ENCODE measurements at regions not wholly inside any gene's neighbourhood (a gene's known extent, or its start where the extent isn't known, plus 50 kb on each side); places are given as distances from the start of the nearest gene placed in this dataset.

DNA sequence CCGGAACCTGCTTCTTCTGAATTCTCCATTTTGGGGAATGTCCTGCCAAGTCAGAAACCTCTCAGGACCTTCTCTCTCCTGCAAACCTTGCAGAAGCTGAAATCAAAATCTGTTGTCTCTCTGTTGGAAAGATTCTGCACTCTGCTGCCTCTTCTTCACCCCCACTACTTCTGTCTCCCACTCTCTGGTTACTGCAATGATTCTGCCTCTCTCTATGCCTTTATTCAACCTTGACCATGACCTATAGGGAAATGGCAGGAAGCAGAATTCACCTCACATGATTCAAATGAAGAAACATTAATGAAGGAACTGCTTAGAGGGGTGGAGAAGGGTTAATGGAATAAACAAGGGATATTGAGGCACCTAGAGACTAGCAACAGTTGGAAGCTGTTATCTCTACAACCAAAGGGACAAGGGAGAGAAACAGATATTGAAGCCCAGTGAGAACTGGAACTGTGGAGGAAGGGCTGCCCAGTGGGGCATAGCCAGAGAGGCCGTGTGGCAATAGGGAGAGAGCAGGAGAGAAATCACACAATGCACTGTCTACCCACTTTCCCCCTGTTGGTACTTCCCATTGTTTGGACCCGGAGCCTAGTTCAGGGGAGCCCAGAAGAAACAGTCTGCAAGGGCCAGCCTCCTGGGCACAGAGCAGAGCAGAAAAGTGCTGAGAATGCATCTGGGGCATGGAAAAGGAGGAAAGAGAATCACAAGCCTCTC lies 76.1 kb upstream of the JUN start:
- no peaks in the 10 kb centered on the region for H3K36me3 ChIP-seq (ENCODE audit: control insufficient read depth, insufficient read depth, low read length)
- TF ChIP-seq CTCF (IDR thresholded peaks at IDR 0.05; ENCODE audit: insufficient read depth, low read length, severe bottlenecking): no peak
- FAIRE-seq (no peak), DNase-seq (ENCODE audit: low read depth) (no peak)
- no peak overlapping the region for H3K4me3 ChIP-seq (ENCODE audit: low read depth, low read length)
- no peaks in the 10 kb centered on the region for H3K27me3 ChIP-seq (ENCODE audit: control insufficient read depth, insufficient read depth, low read length)

DNA sequence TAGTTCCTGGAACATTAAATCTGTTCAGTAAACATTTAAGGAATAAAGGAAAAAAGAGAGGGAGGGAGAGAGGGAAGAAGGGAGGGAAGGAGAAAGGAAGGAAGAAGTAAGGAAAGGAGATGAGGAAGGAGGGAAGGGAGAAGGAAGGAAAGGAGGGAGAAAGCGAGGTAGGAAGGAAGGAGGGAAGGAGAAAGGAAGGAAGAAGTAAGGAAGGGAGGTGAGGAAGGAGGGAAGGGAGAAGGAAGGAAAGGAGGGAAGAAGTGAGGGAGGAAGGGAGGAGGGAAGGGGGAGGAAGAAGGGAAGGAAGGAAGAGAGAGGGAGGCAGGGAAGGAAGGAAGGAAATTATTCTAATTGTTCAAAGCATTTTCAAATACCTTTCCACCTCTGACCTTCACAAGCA lies 77.2 kb upstream of the JUN start:
- Histone ChIP-seq H3K27me3 (ENCODE audit: control insufficient read depth, insufficient read depth, low read length) (no peaks in the 10 kb centered on the region), H3K36me3 (ENCODE audit: control insufficient read depth, insufficient read depth, low read length) (no peaks in the 10 kb centered on the region), H3K4me3 (ENCODE audit: low read depth, low read length) (no peak overlapping the region)
- FAIRE-seq: no peak
- no peak for DNase-seq (ENCODE audit: low read depth)
- no peak for TF ChIP-seq CTCF (IDR thresholded peaks at IDR 0.05; ENCODE audit: insufficient read depth, low read length, severe bottlenecking)

DNA sequence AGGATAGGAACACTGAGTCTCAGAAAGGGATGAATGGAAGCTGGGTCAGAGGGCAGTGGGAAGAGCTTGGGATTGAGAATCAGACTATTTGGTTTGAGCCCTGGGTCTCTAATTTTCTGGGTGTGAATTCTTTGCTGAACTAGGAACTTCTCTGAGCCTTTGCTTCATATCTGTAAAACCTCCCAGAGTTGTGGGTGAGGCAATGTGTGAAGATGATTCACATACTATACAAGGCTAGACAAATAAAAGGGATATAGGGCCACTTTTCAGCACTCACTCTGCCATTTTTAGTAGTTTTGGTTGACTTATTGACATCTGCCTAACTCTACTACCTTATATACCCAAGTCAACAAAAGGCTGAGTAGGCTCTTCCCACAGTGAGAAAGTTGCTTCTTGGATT lies 77.7 kb upstream of the JUN start:
- Histone ChIP-seq H3K4me3 (ENCODE audit: low read depth, low read length) (no peak overlapping the region), H3K27me3 (ENCODE audit: control insufficient read depth, insufficient read depth, low read length) (no peaks in the 10 kb centered on the region), H3K36me3 (ENCODE audit: control insufficient read depth, insufficient read depth, low read length) (no peaks in the 10 kb centered on the region)
- TF ChIP-seq CTCF (IDR thresholded peaks at IDR 0.05; ENCODE audit: insufficient read depth, low read length, severe bottlenecking): no peak
- FAIRE-seq: no peak
- DNase-seq (ENCODE audit: low read depth): peak; percentile 72

DNA sequence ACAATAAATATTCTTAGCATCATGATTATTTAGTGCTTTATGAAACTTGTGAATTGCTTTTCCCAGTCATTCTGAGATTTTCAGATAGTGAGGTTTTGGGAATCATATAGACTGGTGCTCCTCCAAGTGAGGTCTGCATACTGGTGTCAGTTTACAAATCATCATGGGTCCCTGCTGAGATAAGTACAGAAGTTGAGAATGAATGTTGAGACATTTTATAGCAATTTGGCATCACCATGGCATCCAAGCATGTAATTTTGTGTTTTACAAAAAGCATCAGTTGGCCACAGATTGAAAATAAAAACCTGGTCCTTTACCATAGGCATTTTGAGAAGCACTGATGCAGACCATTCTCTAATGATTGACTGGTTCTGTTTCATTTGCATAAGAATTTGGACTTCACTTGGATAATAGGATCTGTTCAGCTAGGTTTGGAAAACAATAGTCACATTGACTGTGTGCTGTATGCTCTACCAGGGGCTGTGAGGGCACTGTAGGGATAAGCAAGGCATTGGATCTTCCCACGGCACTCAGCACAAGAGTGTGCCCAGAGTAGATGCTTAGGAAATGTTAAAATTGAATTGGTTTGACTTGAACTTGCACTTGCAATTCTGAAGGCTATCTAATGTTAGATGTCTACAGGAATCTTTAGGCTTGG lies 79.0 kb upstream of the JUN start:
- no peaks in the 10 kb centered on the region for H3K36me3 ChIP-seq (ENCODE audit: control insufficient read depth, insufficient read depth, low read length)
- no peak overlapping the region for H3K4me3 ChIP-seq (ENCODE audit: low read depth, low read length)
- no peak for TF ChIP-seq CTCF (IDR thresholded peaks at IDR 0.05; ENCODE audit: insufficient read depth, low read length, severe bottlenecking)
- no peaks in the 10 kb centered on the region for H3K27me3 ChIP-seq (ENCODE audit: control insufficient read depth, insufficient read depth, low read length)
- DNase-seq (ENCODE audit: low read depth): no peak
- FAIRE-seq: no peak

GRCh38 chr1:58864654-58865053 lies 80.8 kb upstream of the JUN start:
- TF ChIP-seq CTCF (IDR thresholded peaks at IDR 0.05; ENCODE audit: insufficient read depth, low read length, severe bottlenecking): no peak
- FAIRE-seq (no peak), DNase-seq (ENCODE audit: low read depth) (no peak)
- no peaks in the 10 kb centered on the region for H3K27me3 ChIP-seq (ENCODE audit: control insufficient read depth, insufficient read depth, low read length)
- H3K36me3 ChIP-seq (ENCODE audit: control insufficient read depth, insufficient read depth, low read length): no peaks in the 10 kb centered on the region
- H3K4me3 ChIP-seq (ENCODE audit: low read depth, low read length): no peak overlapping the region
